KBM-7 (cell line): ENCODE measurements at regions not wholly inside any gene's neighbourhood (a gene's known extent, or its start where the extent isn't known, plus 50 kb on each side); places are given as distances from the start of the nearest gene placed in this dataset.

Experiments used
- DNase-seq: peaks from one replicate; pipeline ENCODE4 v3.0.0-alpha.2; 2015
- in situ Hi-C: fragments of 300-500 bp; cut with MboI; formaldehyde crosslinking; loops from 2 replicates; pipeline ENCODE4 v1.14.3; 2020; ENCODE audit warnings: low sequenced_read_pairs, low pct_unique_long_range_greater_than_20kb, mixed read lengths

DNA sequence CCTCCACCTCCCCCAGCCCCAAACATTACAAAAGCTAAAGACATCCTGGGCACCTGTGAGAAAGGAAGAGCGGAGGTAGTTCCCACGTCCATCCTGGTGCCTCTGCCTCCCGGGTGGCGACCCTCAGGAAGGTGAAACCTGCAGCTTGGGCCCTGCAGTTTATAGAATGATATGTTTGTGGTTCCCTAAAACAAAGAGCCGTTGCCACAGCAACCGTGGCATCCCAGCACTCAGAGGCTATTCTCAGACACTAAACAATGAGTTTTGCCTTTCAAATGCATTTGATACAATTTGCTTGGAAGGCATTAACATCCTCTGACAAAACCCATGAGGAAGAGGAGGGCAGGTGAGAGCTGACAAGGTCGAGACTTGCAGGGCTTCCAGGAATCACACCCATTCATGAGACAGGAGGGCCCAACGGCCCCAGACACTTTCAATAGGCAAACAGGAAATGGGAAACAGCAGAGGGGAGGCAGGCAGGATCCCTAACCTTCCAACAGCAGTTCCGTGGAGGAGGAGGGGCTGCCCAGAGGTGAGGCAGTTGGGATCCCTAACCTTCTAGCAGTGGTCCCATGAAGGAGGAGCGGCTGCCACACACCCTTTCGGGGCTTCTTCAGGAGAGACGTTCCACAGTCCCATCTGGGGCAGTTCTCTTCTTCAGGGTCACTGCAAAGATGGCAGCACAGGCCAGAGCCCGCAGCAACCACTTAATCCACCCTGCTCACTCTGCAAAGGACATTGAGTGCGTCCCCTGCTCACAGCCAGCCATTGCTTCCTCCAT, 379.2 kb downstream of the SHANK2 start:
- no peak for DNase-seq
- in situ Hi-C loops = no loop called here

DNA sequence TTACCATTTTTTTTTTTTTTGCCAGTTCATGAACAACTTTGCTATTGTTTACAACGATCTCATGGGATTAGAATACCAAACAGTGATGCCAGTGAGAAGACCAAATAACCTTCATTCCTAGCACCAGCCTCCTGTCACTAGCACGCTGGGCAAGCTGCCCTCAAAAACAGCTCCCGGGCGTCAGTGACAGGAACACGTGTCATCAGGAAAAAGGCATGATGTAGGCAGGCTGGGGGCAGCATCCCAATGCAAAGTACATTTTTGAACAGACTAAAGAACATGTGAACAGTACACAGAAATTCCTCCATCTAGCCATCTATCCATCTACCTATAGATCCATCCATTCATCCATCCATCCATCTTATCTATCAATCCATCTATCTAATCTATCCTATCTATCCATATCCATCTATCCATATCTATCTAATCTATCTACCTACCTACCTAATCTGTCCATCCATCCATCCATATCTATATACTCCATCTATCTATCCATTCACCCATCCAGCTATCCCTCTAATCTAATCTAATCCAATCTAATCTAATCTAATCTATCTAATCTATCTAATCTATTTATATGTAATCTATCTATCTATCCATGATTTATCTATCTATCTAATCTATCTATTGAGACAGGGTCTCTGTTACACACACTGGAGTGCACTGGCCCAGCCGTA, 378.5 kb downstream of the SHANK2 start:
- in situ Hi-C loops = no loop called here
- no peak for DNase-seq

DNA sequence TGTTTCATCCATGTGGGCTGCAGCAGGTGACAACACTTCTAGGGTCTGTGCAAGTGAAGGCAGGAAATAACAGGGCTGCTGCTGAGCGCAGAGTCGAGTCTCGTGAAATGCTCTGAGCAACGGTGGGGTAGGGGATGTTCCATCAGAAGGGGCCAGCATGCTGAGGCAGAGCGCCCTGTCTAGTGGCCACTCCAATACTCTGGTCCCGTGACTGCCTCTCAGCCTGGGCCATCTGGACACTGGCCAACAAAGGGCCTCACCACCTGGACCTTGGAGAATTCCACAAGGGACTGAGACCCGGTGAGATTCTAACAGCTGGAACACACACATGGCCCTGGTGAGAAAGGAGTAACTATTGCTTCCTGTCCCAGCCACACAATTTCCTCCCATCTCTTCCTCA, 375.7 kb downstream of the SHANK2 start:
- in situ Hi-C loops = no loop called here
- no peak for DNase-seq

DNA sequence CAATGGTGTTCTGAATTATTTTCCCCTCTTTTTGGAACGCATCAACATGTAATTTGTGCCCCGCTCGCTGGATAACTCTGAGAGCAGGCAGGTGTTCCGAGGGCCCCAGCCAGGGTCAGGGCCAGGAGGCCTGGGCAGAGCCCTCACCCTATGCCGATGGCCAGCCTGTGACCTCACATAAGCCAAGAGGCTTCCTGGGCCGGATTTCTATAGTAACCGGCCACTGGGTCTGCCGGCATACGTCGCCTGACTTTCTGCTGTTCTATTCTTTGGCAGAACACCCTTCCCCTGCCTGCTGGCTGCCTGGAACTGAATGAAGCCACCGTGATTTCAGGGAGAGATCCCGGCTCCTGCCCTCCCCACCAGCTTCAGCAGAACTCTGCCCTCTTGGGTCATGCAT, 375.2 kb downstream of the SHANK2 start:
- in situ Hi-C loops = no loop called here

DNA sequence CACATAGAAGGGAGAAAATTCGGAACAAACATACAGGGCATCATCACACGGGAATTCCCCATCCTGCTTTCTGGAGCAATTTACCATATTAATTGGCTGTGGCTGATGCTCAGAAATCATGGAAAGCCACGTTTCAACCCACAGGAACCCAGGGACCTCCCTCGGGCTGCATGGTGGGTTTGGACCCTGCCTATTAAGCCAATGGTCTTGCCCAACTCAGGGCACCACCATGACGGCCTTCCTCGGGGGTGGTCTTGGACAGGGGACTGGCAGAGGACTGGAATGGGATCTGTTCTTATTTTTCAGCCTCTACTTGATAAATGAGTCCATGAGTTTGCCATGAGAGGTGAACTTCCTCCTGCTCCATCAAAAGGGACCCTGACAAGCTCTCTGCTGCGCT, 374.0 kb downstream of the SHANK2 start:
- no peak for DNase-seq
- in situ Hi-C loops = no loop called here

More for the DNA sequence above, 375.2 kb downstream of the SHANK2 start:
- DNase-seq = no peak

DNA sequence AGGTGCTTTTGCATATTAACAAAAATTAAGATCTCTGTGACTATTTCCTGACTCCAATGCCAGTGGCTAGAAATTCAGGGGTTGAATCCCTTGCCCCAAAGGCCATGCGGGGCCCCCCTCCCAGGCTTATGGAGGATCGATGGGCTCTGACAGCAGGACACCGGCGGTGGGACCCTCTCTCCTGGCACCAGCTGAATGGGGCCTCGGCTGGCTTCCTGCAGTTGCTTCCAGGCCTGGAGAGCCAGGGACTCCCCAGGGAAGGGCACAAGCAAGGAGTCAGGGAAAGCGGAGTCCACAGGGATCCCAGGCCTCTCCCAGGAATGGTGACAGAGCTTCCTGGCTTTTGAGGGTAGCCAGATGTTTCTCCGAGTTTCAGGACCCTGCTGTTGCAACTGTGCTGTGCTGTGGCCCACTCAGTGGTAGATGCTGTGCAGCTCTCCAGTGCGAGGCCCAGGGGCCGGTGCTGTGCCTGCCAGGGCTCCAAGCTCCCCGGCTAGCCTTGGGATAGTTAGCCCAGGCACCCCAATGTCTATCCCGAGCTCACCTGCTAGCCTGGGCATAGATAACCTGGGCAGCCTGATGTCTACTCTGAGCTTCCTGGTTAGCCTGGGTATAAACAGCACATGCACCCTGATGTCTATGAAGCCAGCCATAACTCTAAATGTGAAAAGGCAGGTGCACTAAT, 372.6 kb downstream of the SHANK2 start:
- DNase-seq = no peak
- in situ Hi-C loops = no loop called here

DNA sequence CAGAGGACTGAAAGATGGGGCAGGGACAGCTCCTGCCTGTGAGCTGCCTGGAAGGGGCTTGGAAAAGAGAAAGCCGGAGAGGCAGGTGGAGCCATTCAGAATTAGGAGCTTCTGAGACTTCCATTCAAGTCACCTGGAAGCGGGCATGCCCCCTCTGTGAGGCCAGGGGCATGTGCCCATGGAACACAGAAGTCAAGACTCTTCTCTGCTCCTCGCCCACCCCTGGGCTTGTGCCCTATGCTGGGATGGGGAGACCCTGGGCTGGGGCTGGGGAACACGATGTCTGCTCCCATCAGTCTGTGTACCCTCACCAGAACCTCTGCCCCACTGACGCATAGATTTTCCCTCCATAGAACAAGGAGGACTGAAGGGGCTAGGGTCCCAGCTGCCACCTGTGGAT, 372.0 kb downstream of the SHANK2 start:
- DNase-seq = no peak
- in situ Hi-C loops = no loop called here

DNA sequence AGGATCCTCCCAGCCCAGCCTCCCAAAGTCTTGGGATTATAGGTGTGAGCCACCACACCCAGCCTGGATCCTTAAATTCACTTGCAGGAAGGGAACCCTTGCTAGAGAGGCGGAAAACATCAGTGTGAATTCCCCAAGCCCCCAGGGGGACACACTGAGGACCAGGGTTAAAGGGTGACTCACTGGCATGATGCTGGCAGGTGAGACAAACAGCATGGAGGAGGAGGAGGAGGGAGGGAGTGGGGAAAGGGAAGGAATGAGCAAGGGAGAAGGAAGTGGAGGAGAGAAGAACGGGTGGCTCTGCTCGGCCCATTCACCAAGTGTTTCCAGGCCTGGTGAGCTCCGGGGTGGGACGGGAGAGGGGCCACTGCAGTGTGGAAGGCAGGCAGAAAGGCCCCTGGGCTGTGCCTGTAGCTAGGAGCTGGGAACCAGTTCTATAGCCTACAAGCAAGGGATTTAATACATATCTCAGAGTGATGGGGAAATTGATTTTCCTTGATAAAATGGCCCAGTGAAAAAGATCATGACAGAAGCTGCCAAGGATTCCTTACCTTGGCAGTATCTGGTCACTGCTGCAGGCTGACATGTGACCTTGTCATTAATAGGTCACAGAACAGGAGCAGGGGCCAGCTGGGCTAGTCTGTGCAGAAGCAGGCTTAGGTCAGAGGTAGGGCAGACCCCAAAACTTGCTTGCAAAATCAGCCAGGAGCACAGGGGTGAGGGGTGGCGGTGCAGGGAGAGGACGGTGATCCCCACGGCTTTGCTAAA, 370.2 kb downstream of the SHANK2 start:
- in situ Hi-C loops = no loop called here
- no peak for DNase-seq

DNA sequence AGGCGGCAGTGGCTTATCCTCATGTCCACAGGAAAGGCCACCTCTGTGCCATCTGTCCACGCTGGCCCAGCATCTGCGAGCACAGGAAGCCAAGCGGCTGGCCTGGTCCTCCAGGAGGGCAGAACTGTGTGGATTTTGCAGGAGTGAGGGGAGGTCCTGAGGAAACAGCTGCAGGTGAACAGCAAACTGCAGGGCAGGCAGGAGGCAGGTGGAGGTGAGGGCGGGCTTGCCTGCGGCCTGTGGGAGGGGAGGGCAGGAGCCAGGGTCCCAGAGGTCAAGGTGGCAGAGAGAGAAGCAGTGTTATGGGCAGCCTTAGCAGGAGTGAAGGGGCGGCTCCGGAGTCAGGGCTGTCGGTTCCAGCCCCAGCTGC, 369.7 kb downstream of the SHANK2 start:
- in situ Hi-C loops = no loop called here

DNA sequence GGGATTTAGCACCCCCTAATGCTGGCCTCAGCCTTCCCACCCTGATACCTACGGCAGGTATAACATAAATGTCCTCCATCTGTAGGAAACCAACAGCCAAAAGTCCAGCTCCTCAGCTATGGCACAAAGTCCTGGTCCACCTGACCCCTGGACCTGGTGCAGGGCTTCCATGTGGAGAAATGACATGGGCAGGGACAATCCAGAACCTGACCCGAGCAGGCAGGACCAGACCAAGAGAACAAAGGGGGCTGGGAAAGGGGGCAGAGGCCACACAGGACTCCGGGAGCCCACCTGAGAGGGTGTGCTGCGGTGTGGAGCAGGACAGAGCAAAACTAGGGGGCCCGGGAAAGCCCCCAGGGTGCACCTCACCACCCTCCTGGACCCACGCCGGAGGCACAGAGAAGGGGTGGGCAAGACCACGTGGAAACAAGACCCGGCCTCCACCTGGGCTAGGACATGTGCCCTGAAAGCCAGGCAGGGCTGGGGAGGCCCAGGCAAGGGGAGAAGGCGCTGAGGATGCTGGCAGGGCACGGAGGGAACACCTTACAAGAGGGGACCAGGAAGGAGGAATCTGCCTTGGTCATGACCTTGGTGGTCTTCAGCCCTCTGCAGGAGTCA, 368.9 kb downstream of the SHANK2 start:
- DNase-seq = no peak
- in situ Hi-C loops = no loop called here

More for the DNA sequence above, 369.7 kb downstream of the SHANK2 start:
- no peak for DNase-seq

DNA sequence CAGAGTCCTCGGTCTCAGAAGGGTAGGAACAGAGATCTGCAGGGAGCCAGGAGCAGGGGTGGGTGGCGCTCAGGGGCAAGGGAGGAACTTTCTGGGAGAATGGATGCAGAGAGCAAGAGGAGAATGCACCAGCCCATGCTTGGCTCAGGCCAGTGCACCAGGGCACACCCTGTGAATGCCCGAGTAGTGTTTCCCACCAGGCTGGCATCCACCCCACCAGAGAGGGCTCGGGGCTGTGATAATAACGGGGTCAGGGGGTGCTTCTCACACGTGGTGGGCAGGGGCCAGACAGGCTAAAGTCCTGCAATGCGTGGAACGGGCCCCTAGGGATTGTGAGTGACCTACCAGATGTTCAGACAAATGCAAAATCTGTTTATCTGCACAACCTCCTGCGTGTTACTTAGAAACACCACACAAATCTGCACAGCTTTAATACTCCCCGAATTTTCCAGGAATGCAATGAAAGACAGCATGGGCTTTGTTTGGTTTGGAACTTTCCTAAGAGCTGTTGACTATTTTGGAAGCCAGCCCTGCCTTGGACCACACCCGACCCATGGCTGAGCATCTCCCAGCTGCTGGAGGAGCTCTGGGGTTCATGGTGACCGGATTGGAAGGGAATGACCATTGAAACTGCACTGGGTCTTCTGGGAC, 368.3 kb downstream of the SHANK2 start:
- in situ Hi-C loops = no loop called here
- DNase-seq = no peak

DNA sequence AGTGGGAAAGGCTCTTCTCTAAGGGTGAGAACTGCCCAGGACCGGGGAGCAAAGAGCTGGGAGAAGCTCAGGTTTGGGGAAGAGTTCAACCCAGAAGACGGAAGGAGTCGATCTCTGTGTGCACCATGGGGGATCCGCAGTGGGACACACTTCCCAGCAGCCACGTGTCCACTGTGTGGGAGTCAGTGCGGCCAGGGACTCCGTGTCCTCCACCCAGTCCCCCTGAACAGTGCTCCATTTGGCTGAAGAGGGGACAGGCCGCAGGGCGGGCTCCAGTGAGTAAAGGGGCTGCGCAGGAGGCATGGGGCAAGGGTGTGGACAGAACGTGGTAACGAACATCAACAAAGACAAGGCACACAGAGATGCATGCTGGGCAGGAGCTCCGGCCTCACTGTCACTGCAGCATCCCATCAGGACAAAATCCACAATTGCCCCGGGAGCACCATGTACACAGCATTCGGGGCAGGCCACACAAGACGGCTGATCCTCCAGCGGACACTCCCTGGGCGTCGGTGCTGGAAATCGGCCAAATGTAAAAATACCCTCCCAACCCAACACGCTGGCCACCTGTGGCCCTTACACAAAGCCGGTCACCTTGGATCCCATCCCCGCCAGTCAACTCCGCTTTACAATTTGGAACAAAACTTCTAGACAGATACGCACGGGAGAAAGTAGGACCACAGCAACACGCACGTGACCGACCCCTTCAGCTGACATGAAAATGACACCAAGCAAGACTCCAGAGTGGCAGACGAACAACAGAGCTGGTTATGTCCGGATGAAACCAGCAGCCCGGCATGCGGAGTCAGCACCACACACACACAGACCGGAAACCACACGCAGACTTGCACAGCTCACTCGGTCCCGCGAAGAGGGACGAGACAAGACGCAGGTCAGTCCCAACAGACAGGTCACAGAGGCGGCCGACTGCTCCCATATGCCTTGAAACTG, 366.8 kb downstream of the SHANK2 start:
- DNase-seq = no peak
- in situ Hi-C loops = no loop called here

DNA sequence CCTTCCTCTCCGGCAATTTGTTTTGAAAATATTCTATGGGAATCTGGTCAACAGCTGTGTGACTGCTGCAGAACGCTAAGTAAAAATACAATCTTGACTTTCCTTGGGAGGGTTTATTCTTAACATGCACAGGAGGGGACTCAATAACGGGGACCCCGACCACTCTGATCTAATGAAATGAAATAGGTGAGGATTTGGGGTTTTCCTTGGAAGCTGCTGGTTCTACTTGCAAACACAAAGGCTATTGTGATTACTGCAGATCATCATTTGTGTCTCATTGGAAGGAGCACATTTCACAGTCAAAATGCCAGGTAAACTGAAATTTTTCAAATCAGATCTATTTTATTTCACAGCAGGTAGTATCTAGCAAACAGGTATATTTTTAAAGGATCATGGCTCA, 366.1 kb downstream of the SHANK2 start:
- in situ Hi-C loops = no loop called here
- no peak for DNase-seq

DNA sequence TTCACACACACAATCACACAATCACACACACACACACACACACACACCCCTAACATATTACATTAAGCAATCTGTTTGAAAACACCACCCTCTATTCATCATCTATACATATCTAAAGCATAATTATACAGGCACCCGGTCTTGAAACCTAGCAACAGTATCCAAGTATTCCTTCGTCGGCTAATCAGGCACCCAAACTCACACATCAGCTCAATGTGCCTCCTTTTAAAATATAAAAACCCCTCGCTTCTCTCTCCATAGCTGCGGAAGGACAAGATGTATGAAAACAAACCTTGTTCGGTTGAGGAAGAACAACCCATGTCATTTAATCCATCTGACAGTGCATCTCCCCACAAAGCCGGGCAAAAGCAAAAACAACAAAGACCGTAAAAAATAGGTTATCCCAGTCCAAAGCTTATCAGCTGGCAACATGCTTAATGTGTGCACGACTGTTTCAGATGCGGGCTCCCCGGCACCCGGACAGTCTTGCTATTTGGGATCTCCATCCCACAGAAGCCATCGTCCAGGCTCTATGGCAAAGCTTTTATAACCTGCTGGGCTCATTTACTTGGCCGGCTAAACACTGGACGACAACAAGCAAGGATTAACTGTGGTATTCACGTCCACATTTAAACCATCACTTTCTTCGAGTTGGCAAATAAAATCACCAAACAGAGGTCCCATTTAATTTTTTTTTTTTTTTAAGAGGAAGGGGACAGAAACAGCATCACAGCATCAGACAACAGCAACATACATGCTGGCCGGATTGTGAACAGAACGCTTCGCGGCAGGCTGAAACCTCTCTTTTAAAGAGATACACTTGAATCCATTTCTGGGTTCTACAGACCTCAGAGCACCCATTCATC, 365.5 kb downstream of the SHANK2 start:
- DNase-seq = no peak
- in situ Hi-C loops = no loop called here

DNA sequence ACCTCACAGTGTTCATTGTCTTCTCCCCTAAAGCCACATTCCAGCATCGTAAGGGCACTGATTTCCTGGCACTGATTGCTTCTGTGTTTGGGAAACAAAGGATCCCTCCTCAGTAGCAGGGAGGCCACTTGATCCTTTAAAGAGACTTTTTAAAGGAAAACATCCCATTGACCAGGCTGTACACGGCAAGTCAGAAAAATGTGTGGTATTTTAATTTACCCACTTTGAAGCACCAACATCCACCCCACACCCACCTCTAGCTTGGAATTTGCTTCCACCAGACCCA, 364.9 kb downstream of the SHANK2 start:
- in situ Hi-C loops = no loop called here

DNA sequence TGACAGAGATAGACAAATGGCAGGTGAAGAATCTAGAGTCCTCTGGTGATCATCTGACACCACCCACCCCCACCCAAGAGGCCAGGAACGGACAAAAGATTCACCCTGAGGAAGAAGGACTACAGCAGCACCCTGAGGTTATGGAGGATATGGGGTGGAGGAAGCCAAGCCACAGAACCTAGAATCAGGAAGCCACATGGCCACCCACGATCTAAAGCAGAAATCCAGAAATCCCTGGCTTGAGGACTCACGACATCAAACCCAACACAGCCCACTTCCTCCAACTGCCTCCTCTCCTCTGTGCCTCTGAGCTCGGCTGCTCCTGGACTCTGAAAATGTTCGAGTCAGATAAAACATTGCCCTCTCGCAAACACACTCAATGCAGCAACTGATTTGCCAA, 364.3 kb downstream of the SHANK2 start:
- in situ Hi-C loops = no loop called here
- DNase-seq = no peak

More for the DNA sequence above, 364.9 kb downstream of the SHANK2 start:
- no peak for DNase-seq

DNA sequence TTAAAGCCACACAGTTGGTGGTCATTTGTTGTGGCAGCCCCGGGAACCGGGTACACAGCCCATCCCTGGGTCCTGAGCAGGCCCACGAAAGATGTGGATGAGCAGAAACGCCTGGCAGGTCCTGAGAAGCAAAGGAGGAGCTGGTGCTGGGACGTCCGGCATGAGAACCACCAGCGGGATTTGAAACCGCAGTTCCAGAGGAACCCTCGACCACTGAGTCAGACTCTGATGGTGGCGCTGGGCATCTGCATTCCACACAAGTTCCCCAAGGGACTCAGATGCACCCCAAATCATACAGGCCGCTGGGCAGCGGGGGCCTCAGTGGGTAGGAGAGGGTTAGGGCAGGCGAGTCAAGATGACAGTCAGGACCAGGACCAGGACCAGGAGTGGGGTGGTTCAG, 363.0 kb downstream of the SHANK2 start:
- no peak for DNase-seq
- in situ Hi-C loops = no loop called here
